Stimulated activated CD8-positive, alpha-beta memory T cell treated with anti-CD3 and anti-CD28 coated beads, Interleukin-2, amount 100 ng/mL, for 1 hour (primary cell): ENCODE measurements at regions not wholly inside any gene's neighbourhood (a gene's known extent, or its start where the extent isn't known, plus 50 kb on each side); places are given as distances from the start of the nearest gene placed in this dataset.
"Not testable (repeated sequence)": the region's sequence is repeated elsewhere in the genome, so short reads cannot be mapped to it uniquely, and the experiment has no call there.

Experiments
- DNase-seq, 2 donors: peaks; one replicate each; pipeline ENCODE4 v3.0.0-alpha.2; 2020; ENCODE audit warnings: low read depth in 2 of 2

GRCh38 chr5:72760259-72760658 is 56.2 kb upstream of the TNPO1 start:
- no peak for DNase-seq

GRCh38 chr5:72752909-72753308 is 63.6 kb upstream of the TNPO1 start:
- DNase-seq = no peak

GRCh38 chr5:72749362-72749997 is 67.0 kb upstream of the TNPO1 start:
- DNase-seq = no peak

GRCh38 chr5:72747826-72748225 is 68.6 kb upstream of the TNPO1 start:
- DNase-seq = no peak

GRCh38 chr5:72746736-72747135 is 69.7 kb upstream of the TNPO1 start:
- no peak for DNase-seq

- DNase-seq = no peak
These were observed 72.3 kb upstream of the TNPO1 start for GRCh38 chr5:72744136-72744535.

- DNase-seq = no peak
These were observed 74.7 kb upstream of the TNPO1 start for GRCh38 chr5:72741805-72742204.

- no peak for DNase-seq
These were observed 82.7 kb upstream of the TNPO1 start for GRCh38 chr5:72733810-72734209.

- no peak for DNase-seq
These were observed 92.9 kb upstream of the TNPO1 start for GRCh38 chr5:72723581-72723980.

- no peak for DNase-seq
These were observed 93.5 kb upstream of the TNPO1 start for GRCh38 chr5:72722792-72723452.

- DNase-seq = no peak
These were observed 94.6 kb upstream of the TNPO1 start for GRCh38 chr5:72721844-72722243.

GRCh38 chr5:72720205-72720604 is 96.3 kb upstream of the TNPO1 start:
- DNase-seq = no peak

- no peak for DNase-seq
These were observed 105.1 kb upstream of the TNPO1 start for GRCh38 chr5:72711351-72711750.

GRCh38 chr5:72709341-72709740 is 107.1 kb upstream of the TNPO1 start:
- no peak for DNase-seq

- DNase-seq = no peak
These were observed 111.3 kb upstream of the TNPO1 start for GRCh38 chr5:72705178-72705577.

GRCh38 chr5:72703876-72704275 is 112.6 kb upstream of the TNPO1 start:
- DNase-seq = no peak

GRCh38 chr5:72702881-72703434 is 113.5 kb upstream of the TNPO1 start:
- DNase-seq = no peak

- not testable (repeated sequence) for DNase-seq
These were observed 114.4 kb upstream of the TNPO1 start for GRCh38 chr5:72702105-72702504.

- no peak for DNase-seq
These were observed 118.0 kb upstream of the TNPO1 start for GRCh38 chr5:72698481-72698880.

- no peak for DNase-seq
These were observed 118.8 kb upstream of the TNPO1 start for GRCh38 chr5:72697622-72698021.

- DNase-seq = no peak
These were observed 120.8 kb upstream of the TNPO1 start for GRCh38 chr5:72695659-72696058.

- no peak for DNase-seq
These were observed 121.6 kb upstream of the TNPO1 start for GRCh38 chr5:72694856-72695255.

- no peak for DNase-seq
These were observed 122.8 kb upstream of the TNPO1 start for GRCh38 chr5:72693546-72694205.
